ENCODE measurements at regions not wholly inside any gene's neighbourhood (a gene's known extent, or its start where the extent isn't known, plus 50 kb on each side); places are given as distances from the start of the nearest gene placed in this dataset.
"Not testable (repeated sequence)": the region's sequence is repeated elsewhere in the genome, so short reads cannot be mapped to it uniquely, and the experiment has no call there.

GRCh38 chr3:162721736-162722135, 1225.1 kb downstream of the OTOL1 start:
- no peaks in the 10 kb centered on the region for H3K36me3 ChIP-seq (ENCODE audit: control insufficient read depth in 4 of 4, insufficient read depth in 4 of 4, low read length in 4 of 4)
- DNase-seq (no peak), ATAC-seq (ENCODE audit: insufficient read depth, low FRiP score) (no peak)
- H3K27ac ChIP-seq (ENCODE audit: low read depth in 1 of 2, low read length in 1 of 2) = no peak overlapping the region
- TF ChIP-seq, protein P1, sequence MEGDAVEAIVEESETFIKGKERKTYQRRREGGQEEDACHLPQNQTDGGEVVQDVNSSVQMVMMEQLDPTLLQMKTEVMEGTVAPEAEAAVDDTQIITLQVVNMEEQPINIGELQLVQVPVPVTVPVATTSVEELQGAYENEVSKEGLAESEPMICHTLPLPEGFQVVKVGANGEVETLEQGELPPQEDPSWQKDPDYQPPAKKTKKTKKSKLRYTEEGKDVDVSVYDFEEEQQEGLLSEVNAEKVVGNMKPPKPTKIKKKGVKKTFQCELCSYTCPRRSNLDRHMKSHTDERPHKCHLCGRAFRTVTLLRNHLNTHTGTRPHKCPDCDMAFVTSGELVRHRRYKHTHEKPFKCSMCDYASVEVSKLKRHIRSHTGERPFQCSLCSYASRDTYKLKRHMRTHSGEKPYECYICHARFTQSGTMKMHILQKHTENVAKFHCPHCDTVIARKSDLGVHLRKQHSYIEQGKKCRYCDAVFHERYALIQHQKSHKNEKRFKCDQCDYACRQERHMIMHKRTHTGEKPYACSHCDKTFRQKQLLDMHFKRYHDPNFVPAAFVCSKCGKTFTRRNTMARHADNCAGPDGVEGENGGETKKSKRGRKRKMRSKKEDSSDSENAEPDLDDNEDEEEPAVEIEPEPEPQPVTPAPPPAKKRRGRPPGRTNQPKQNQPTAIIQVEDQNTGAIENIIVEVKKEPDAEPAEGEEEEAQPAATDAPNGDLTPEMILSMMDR (IDR thresholded peaks at IDR 0.05; ENCODE audit: control extremely low read depth, extremely low read depth) = no peak
- H3K27me3 ChIP-seq (ENCODE audit: control insufficient read depth in 3 of 3, insufficient read depth in 3 of 3, low read length in 2 of 3) = no peaks in the 10 kb centered on the region
- no peak overlapping the region for H3K9ac ChIP-seq (ENCODE audit: insufficient read depth in 1 of 2, low read length in 2 of 2)
- H3K9me3 ChIP-seq (ENCODE audit: control insufficient read depth in 4 of 4, insufficient read depth in 3 of 4, low read length in 3 of 4) = no peaks in the 10 kb centered on the region
- H3K4me1 ChIP-seq (ENCODE audit: control insufficient read depth in 5 of 5, insufficient read depth in 5 of 5, low read length in 5 of 5) = peaks cover 0 to 8% (median 0%) of the 10 kb centered on the region in 5 donors
- no peak overlapping the region for H3K4me3 ChIP-seq
- WGBS, 2 donors = 69 to 80% methylated on average over 1 of the region's 1 CpG

DNA sequence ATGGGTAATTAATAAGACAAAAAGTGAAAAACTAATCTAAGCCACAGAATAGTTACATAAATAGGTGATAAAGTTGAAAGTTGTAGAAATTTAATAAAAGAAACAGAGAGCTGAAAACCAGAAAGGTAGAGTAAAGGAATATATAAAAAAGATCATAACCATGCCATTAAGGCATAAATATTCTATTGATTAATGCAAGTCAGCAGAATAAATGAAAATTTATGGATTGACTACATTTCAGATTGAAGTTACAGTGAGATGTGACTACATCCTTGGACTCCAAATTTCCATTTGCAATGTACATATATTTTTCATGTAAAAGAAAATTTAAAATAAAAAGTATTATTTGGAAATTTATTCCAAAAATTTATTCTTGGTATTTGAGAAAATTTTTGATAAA, 1225.7 kb downstream of the OTOL1 start:
- H3K4me1 ChIP-seq (ENCODE audit: control insufficient read depth in 5 of 5, insufficient read depth in 5 of 5, low read length in 5 of 5) = peaks cover 0 to 8% (median 0%) of the 10 kb centered on the region in 5 donors
- no peak overlapping the region for H3K27ac ChIP-seq (ENCODE audit: low read depth in 1 of 2, low read length in 1 of 2)
- no peaks in the 10 kb centered on the region for H3K36me3 ChIP-seq (ENCODE audit: control insufficient read depth in 4 of 4, insufficient read depth in 4 of 4, low read length in 4 of 4)
- no peak overlapping the region for H3K9ac ChIP-seq (ENCODE audit: insufficient read depth in 1 of 2, low read length in 2 of 2)
- H3K27me3 ChIP-seq (ENCODE audit: control insufficient read depth in 3 of 3, insufficient read depth in 3 of 3, low read length in 2 of 3) = no peaks in the 10 kb centered on the region
- no peaks in the 10 kb centered on the region for H3K9me3 ChIP-seq (ENCODE audit: control insufficient read depth in 4 of 4, insufficient read depth in 3 of 4, low read length in 3 of 4)
- ATAC-seq (ENCODE audit: insufficient read depth, low FRiP score) = no peak
- H3K4me3 ChIP-seq = no peak overlapping the region
- no peak for DNase-seq
- TF ChIP-seq, protein P1 (IDR thresholded peaks at IDR 0.05; ENCODE audit: control extremely low read depth, extremely low read depth) = no peak

DNA sequence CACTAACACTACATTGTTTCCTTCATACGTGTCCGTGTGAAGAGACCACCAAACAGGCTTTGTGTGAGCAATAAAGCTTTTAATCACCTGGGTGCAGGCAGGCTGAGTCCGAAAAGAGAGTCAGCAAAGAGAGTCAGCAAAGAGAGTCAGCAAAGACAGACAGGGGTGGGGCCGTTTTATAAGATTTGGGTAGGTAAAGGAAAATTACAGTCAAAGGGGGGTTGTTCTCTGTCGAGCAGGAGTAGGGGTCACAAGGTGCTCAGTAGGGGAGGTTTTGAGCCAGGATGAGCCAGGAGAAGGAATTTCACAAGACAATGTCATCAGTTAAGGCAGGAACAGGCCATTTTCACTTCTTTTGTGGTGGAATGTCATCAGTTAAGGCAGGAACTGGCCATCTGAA, 1226.2 kb downstream of the OTOL1 start:
- not testable (repeated sequence) for H3K27me3 ChIP-seq (ENCODE audit: control insufficient read depth in 3 of 3, insufficient read depth in 3 of 3, low read length in 2 of 3); DNase-seq; H3K4me3 ChIP-seq; H3K4me1 ChIP-seq (ENCODE audit: control insufficient read depth in 5 of 5, insufficient read depth in 5 of 5, low read length in 5 of 5); H3K9me3 ChIP-seq (ENCODE audit: control insufficient read depth in 4 of 4, insufficient read depth in 3 of 4, low read length in 3 of 4); H3K27ac ChIP-seq (ENCODE audit: low read depth in 1 of 2, low read length in 1 of 2); ATAC-seq (ENCODE audit: insufficient read depth, low FRiP score); H3K9ac ChIP-seq (ENCODE audit: insufficient read depth in 1 of 2, low read length in 2 of 2); H3K36me3 ChIP-seq (ENCODE audit: control insufficient read depth in 4 of 4, insufficient read depth in 4 of 4, low read length in 4 of 4)
- WGBS, 2 donors = 77 to 80% methylated on average over 5 of the region's 5 CpGs

DNA sequence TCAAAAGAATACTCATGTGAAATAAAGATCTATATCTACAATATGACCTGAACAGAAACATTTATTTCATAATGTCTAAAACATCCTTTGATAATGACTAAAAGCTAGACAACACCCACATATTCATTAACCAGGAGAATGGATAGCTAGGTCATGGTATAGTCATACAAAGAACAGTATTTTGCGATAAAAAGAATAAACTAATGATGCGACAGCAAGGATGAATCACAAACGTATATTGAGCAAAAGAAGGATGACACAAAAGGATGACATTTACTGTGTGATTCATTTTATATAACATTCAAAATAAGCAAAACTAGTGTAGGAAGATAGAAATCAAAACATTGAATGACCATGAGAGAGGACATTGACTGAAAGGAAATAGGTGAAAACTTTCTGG, 1233.1 kb downstream of the OTOL1 start:
- no peaks in the 10 kb centered on the region for H3K9me3 ChIP-seq (ENCODE audit: control insufficient read depth in 4 of 4, insufficient read depth in 3 of 4, low read length in 3 of 4)
- H3K4me3 ChIP-seq = no peak overlapping the region
- WGBS, 2 donors = 90 to 92% methylated on average over 3 of the region's 3 CpGs
- H3K4me1 ChIP-seq (ENCODE audit: control insufficient read depth in 5 of 5, insufficient read depth in 5 of 5, low read length in 5 of 5) = no peaks in the 10 kb centered on the region
- no peaks in the 10 kb centered on the region for H3K27me3 ChIP-seq (ENCODE audit: control insufficient read depth in 3 of 3, insufficient read depth in 3 of 3, low read length in 2 of 3)
- ATAC-seq (ENCODE audit: insufficient read depth, low FRiP score) = no peak
- no peak overlapping the region for H3K27ac ChIP-seq (ENCODE audit: low read depth in 1 of 2, low read length in 1 of 2)
- H3K36me3 ChIP-seq (ENCODE audit: control insufficient read depth in 4 of 4, insufficient read depth in 4 of 4, low read length in 4 of 4) = no peaks in the 10 kb centered on the region
- no peak overlapping the region for H3K9ac ChIP-seq (ENCODE audit: insufficient read depth in 1 of 2, low read length in 2 of 2)
- DNase-seq = no peak
- TF ChIP-seq, protein P1 (IDR thresholded peaks at IDR 0.05; ENCODE audit: control extremely low read depth, extremely low read depth) = no peak

DNA sequence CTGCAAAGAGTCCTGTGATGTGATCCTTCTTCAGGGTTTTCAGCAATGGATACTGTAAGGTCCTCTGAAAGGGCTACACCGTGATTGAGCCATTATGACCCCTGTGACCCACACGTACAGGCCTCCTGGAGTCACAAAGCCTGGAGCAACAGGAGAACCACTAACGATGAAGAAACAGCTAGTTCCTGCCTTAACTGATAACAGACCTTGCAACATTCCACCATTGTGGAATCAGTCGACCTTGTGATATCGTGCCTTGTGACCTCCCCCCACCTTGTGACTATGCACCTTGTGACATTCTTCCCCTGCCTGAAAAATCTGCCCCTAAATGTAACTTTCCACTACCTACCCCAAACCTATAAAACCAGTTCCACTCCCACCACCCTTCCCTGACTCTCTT, 1235.4 kb downstream of the OTOL1 start:
- not testable (repeated sequence) for DNase-seq; H3K9me3 ChIP-seq (ENCODE audit: control insufficient read depth in 4 of 4, insufficient read depth in 3 of 4, low read length in 3 of 4); H3K9ac ChIP-seq (ENCODE audit: insufficient read depth in 1 of 2, low read length in 2 of 2); H3K4me1 ChIP-seq (ENCODE audit: control insufficient read depth in 5 of 5, insufficient read depth in 5 of 5, low read length in 5 of 5); H3K27ac ChIP-seq (ENCODE audit: low read depth in 1 of 2, low read length in 1 of 2); ATAC-seq (ENCODE audit: insufficient read depth, low FRiP score); H3K36me3 ChIP-seq (ENCODE audit: control insufficient read depth in 4 of 4, insufficient read depth in 4 of 4, low read length in 4 of 4); H3K4me3 ChIP-seq; H3K27me3 ChIP-seq (ENCODE audit: control insufficient read depth in 3 of 3, insufficient read depth in 3 of 3, low read length in 2 of 3)
- 81 to 82% methylated on average over 5 of the region's 5 CpGs for WGBS, 2 donors
